Jurkat, Clone E6-1 (cell line): ENCODE measurements at regions not wholly inside any gene's neighbourhood (a gene's known extent, or its start where the extent isn't known, plus 50 kb on each side); places are given as distances from the start of the nearest gene placed in this dataset.

Source experiments
- DNase-seq: peaks from one replicate; pipeline ENCODE4 v3.0.0-alpha.2; 2011; ENCODE audit warnings: low read depth, low spot score
- H3K4me3 ChIP-seq: 2 replicates; pipeline ENCODE4 v1.5.1; 2011; ENCODE audit warnings: mild to moderate bottlenecking, low read length, control low read depth, moderate library complexity

GRCh38 chr6:157755032-157755745, 67.9 kb upstream of the SNX9 start:
- H3K4me3 ChIP-seq: no peak overlapping the region
- no peak for DNase-seq

- no peak overlapping the region for H3K4me3 ChIP-seq
- DNase-seq: no peak
These were observed 67.2 kb upstream of the SNX9 start for GRCh38 chr6:157755746-157756411.

- peak; percentile 71 for DNase-seq
- peak overlapping the region; percentile 22 for H3K4me3 ChIP-seq
These were observed 66.2 kb upstream of the SNX9 start for GRCh38 chr6:157756708-157757429.

- no peak for DNase-seq
- no peak overlapping the region for H3K4me3 ChIP-seq
These were observed 65.3 kb upstream of the SNX9 start for GRCh38 chr6:157757430-157758403.

GRCh38 chr6:157758516-157759023, 64.5 kb upstream of the SNX9 start:
- no peak for DNase-seq
- H3K4me3 ChIP-seq: no peak overlapping the region

- H3K4me3 ChIP-seq: no peak overlapping the region
- DNase-seq: no peak
These were observed 64.0 kb upstream of the SNX9 start for GRCh38 chr6:157759028-157759427.

- no peak for DNase-seq
- no peak overlapping the region for H3K4me3 ChIP-seq
These were observed 62.9 kb upstream of the SNX9 start for GRCh38 chr6:157760137-157760536.

- H3K4me3 ChIP-seq: no peak overlapping the region
- no peak for DNase-seq
These were observed 62.3 kb upstream of the SNX9 start for GRCh38 chr6:157760589-157761330.

GRCh38 chr6:157761331-157761921, 61.6 kb upstream of the SNX9 start:
- no peak overlapping the region for H3K4me3 ChIP-seq
- DNase-seq: no peak

GRCh38 chr6:157761926-157762325, 61.1 kb upstream of the SNX9 start:
- no peak overlapping the region for H3K4me3 ChIP-seq
- no peak for DNase-seq

GRCh38 chr6:157762636-157763035, 60.4 kb upstream of the SNX9 start:
- no peak overlapping the region for H3K4me3 ChIP-seq
- peak; percentile 48 for DNase-seq

GRCh38 chr6:157763129-157763903, 59.7 kb upstream of the SNX9 start:
- DNase-seq: no peak
- H3K4me3 ChIP-seq: no peak overlapping the region

- DNase-seq: no peak
- H3K4me3 ChIP-seq: peak overlapping the region; percentile 26
These were observed 59.2 kb upstream of the SNX9 start for GRCh38 chr6:157763904-157764177.

- peak; percentile 84 for DNase-seq
- H3K4me3 ChIP-seq: peak overlapping the region; percentile 26
These were observed 58.6 kb upstream of the SNX9 start for GRCh38 chr6:157764178-157765068.

- no peak overlapping the region for H3K4me3 ChIP-seq
- no peak for DNase-seq
These were observed 55.9 kb upstream of the SNX9 start for GRCh38 chr6:157766901-157767774.

- DNase-seq: no peak
- no peak overlapping the region for H3K4me3 ChIP-seq
These were observed 55.3 kb upstream of the SNX9 start for GRCh38 chr6:157767775-157768156.
